GM23338 (cell line): ENCODE measurements at regions not wholly inside any gene's neighbourhood (a gene's known extent, or its start where the extent isn't known, plus 50 kb on each side); places are given as distances from the start of the nearest gene placed in this dataset.

ENCODE experiments used
- ATAC-seq: fragments of 200-7000 bp; cut with Tn5 transposase; 3 replicates; pipeline ENCODE4 v1.9.1; 2020
- DNase-seq: peaks from one replicate; pipeline ENCODE4 v3.0.0-alpha.2; 2015; ENCODE audit warnings: low spot score
- H2AFZ ChIP-seq: fragments of 200-600 bp; sonication (generic); 2 replicates; pipeline ENCODE4 v1.8.0; 2016; ENCODE audit warnings: antibody characterized with exemption, mild to moderate bottlenecking, moderate library complexity
- H3F3A ChIP-seq: fragments of 200-600 bp; sonication (generic); replicated peaks from 2 replicates; pipeline ENCODE4 v1.8.0; 2017; ENCODE audit warnings: antibody characterized with exemption, mixed run types, low read depth
- H3K27ac ChIP-seq: fragments of 200-600 bp; sonication (generic); 2 replicates; pipeline ENCODE4 v1.6.1; 2016; ENCODE audit warnings: low read depth
- H3K27me3 ChIP-seq: fragments of 200-600 bp; sonication (generic); 2 replicates; pipeline ENCODE4 v1.8.0; 2016; ENCODE audit warnings: mild to moderate bottlenecking, mixed run types, moderate library complexity; ENCODE audit not compliant: insufficient read depth
- H3K36me3 ChIP-seq: fragments of 200-600 bp; sonication (generic); 2 replicates; pipeline ENCODE4 v1.8.0; 2016; ENCODE audit warnings: mild to moderate bottlenecking; ENCODE audit not compliant: insufficient read depth
- H3K4me1 ChIP-seq: fragments of 200-600 bp; sonication (generic); 2 replicates; pipeline ENCODE4 v1.8.0; 2016; ENCODE audit warnings: mild to moderate bottlenecking, moderate library complexity; ENCODE audit not compliant: insufficient read depth
- H3K4me2 ChIP-seq: fragments of 200-600 bp; sonication (generic); 2 replicates; pipeline ENCODE4 v1.7.1; 2017; ENCODE audit warnings: mixed run types
- H3K4me3 ChIP-seq: fragments of 200-600 bp; sonication (generic); 2 replicates; pipeline ENCODE4 v1.6.1; 2016; ENCODE audit warnings: mixed run types
- H3K79me2 ChIP-seq: fragments of 200-600 bp; sonication (generic); replicated peaks from 2 replicates; pipeline ENCODE4 v1.8.0; 2017; ENCODE audit warnings: mild to moderate bottlenecking; ENCODE audit not compliant: insufficient read depth
- H3K9me2 ChIP-seq: fragments of 200-600 bp; sonication (generic); 2 replicates; pipeline ENCODE4 v1.8.0; 2017; ENCODE audit not compliant: insufficient read depth
- H4K20me1 ChIP-seq: fragments of 200-600 bp; sonication (generic); replicated peaks from 2 replicates; pipeline ENCODE4 v1.8.0; 2017; ENCODE audit warnings: mild to moderate bottlenecking; ENCODE audit not compliant: insufficient read depth
- H3K27ac Mint-ChIP-seq: 2 replicates; pipeline ENCODE4 v1.8.0; 2020; ENCODE audit warnings: inconsistent platforms, mild to moderate bottlenecking, moderate library complexity, mixed read lengths
- H3K27me3 Mint-ChIP-seq: 3 replicates; pipeline ENCODE4 v1.8.0; 2022; ENCODE audit warnings: low read depth, mild to moderate bottlenecking, moderate library complexity, mixed read lengths, inconsistent platforms; ENCODE audit not compliant: insufficient read depth, poor library complexity
- H3K36me3 Mint-ChIP-seq: 3 replicates; pipeline ENCODE4 v1.8.0; 2021; ENCODE audit warnings: low read depth, mild to moderate bottlenecking, inconsistent platforms, moderate library complexity, mixed read lengths
- H3K4me1 Mint-ChIP-seq: 3 replicates; pipeline ENCODE4 v1.8.0; 2020; ENCODE audit warnings: mild to moderate bottlenecking, inconsistent platforms, mixed read lengths
- H3K4me3 Mint-ChIP-seq: 3 replicates; pipeline ENCODE4 v1.8.0; 2021; ENCODE audit warnings: moderate library complexity, mild to moderate bottlenecking, inconsistent platforms, mixed read lengths
- H3K9me3 Mint-ChIP-seq: 3 replicates; pipeline ENCODE4 v1.8.0; 2020; ENCODE audit warnings: moderate library complexity, mild to moderate bottlenecking, inconsistent platforms, mixed read lengths
- CREB1 ChIP-seq: fragments of 250-450 bp; sonication (Bioruptor Pico); IDR thresholded peaks from 2 replicates; pipeline ENCODE4 v1.5.0; 2020; ENCODE audit warnings: low read depth, mild to moderate bottlenecking, moderate library complexity
- EZH2 ChIP-seq: fragments of 200-600 bp; sonication (generic); IDR thresholded peaks from one replicate; pipeline ENCODE4 v1.8.0; 2017; ENCODE audit warnings: antibody characterized with exemption, mild to moderate bottlenecking, low read depth; ENCODE audit not compliant: unreplicated experiment
- EZH2phosphoT487 ChIP-seq: fragments of 200-600 bp; sonication (generic); IDR thresholded peaks from one replicate; pipeline ENCODE4 v1.8.1; 2018; ENCODE audit warnings: antibody characterized with exemption; ENCODE audit not compliant: unreplicated experiment
- JUNB ChIP-seq: IDR thresholded peaks from one replicate; pipeline ENCODE4 v1.6.1; 2016; ENCODE audit warnings: antibody characterized with exemption; ENCODE audit not compliant: unreplicated experiment
- NANOG ChIP-seq: IDR thresholded peaks from 2 replicates; pipeline ENCODE4 v1.6.1; 2016; ENCODE audit warnings: antibody characterized with exemption, borderline replicate concordance
- POLR2AphosphoS5 ChIP-seq: IDR thresholded peaks from 2 replicates; pipeline ENCODE4 v1.6.1; 2016; ENCODE audit warnings: antibody characterized with exemption, low read depth
- STAT1 ChIP-seq: IDR thresholded peaks from one replicate; pipeline ENCODE4 v1.6.1; 2016; ENCODE audit warnings: antibody characterized with exemption; ENCODE audit not compliant: unreplicated experiment
- ZNF114 ChIP-seq: fragments of 250-450 bp; sonication (Bioruptor Pico); IDR thresholded peaks from 2 replicates; pipeline ENCODE4 v1.5.0; 2020; ENCODE audit warnings: mild to moderate bottlenecking, moderate library complexity
- ZNF331 ChIP-seq: fragments of 250-450 bp; sonication (Bioruptor Pico); IDR thresholded peaks from 2 replicates; pipeline ENCODE4 v1.5.0; 2020; ENCODE audit warnings: low read depth, mild to moderate bottlenecking, moderate library complexity
- TF ChIP-seq, protein P1 (sequence below): IDR thresholded peaks from 2 replicates; pipeline ENCODE4 v1.6.1; 2016; ENCODE audit warnings: antibody characterized with exemption
- TF ChIP-seq, protein P2 (sequence below), 2 experiments: fragments of 200-600 bp in 1 of 2; sonication (generic) in 1 of 2; conservative IDR thresholded peaks; 2 replicates each; pipeline versions ENCODE4 v1.5.1 to v1.6.1; 2016 to 2017; ENCODE audit warnings: antibody characterized with exemption in 2 of 2, low read depth in 2 of 2, mild to moderate bottlenecking in 2 of 2, moderate library complexity in 1 of 2
- TF ChIP-seq, protein P3 (sequence below): IDR thresholded peaks from one replicate; pipeline ENCODE4 v1.6.1; 2018; ENCODE audit warnings: antibody characterized with exemption; ENCODE audit not compliant: unreplicated experiment
- TF ChIP-seq, protein P4 (sequence below): fragments of 250-450 bp; sonication (Bioruptor Pico); IDR thresholded peaks from 2 replicates; pipeline ENCODE4 v1.5.0; 2020; ENCODE audit warnings: mild to moderate bottlenecking, moderate library complexity

DNA sequence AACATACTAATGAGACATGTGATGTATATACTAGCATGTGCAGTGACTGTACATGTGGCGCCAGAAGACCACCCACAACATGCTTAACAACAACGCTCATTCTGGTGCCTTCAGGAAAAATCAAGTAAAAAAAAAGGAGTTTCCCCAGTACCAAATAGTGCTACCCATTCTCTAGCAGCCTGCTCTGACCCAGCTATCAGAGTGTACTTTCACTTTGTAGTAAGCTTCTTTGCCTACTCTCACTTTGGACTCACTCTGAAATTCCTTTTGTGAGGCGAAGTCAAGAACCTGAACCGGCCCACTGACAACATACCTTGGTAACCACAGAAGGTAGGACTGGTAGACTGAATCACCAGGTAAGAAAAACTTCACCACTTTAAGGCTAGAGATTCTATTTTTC, 1100.0 kb downstream of the GRIK2 start:
- Histone ChIP-seq H3K9me2 (no peaks in the 10 kb centered on the region; the same call in 1 of the 2 replicates), H2AFZ (no peak overlapping the region), H3K4me3 (no peak overlapping the region), H3K4me1 (no peaks in the 10 kb centered on the region), H3K79me2 (no peaks in the 10 kb centered on the region), H3K27me3 (no peaks in the 10 kb centered on the region), H3K36me3 (no peaks in the 10 kb centered on the region), H4K20me1 (no peaks in the 10 kb centered on the region), H3K27ac (no peak overlapping the region), H3F3A (no peaks in the 10 kb centered on the region), H3K4me2 (no peak overlapping the region)
- TF ChIP-seq STAT1 (no peak), EZH2 (no peak), ZNF331 (CRISPR knock-in tag) (no peak), EZH2phosphoT487 (no peak), JUNB (no peak), POLR2AphosphoS5 (no peak), CREB1 (no peak), NANOG (no peak), ZNF114 (CRISPR knock-in tag) (no peak)
- TF ChIP-seq, protein P1, sequence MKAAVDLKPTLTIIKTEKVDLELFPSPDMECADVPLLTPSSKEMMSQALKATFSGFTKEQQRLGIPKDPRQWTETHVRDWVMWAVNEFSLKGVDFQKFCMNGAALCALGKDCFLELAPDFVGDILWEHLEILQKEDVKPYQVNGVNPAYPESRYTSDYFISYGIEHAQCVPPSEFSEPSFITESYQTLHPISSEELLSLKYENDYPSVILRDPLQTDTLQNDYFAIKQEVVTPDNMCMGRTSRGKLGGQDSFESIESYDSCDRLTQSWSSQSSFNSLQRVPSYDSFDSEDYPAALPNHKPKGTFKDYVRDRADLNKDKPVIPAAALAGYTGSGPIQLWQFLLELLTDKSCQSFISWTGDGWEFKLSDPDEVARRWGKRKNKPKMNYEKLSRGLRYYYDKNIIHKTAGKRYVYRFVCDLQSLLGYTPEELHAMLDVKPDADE, result no peak
- TF ChIP-seq, protein P2, sequence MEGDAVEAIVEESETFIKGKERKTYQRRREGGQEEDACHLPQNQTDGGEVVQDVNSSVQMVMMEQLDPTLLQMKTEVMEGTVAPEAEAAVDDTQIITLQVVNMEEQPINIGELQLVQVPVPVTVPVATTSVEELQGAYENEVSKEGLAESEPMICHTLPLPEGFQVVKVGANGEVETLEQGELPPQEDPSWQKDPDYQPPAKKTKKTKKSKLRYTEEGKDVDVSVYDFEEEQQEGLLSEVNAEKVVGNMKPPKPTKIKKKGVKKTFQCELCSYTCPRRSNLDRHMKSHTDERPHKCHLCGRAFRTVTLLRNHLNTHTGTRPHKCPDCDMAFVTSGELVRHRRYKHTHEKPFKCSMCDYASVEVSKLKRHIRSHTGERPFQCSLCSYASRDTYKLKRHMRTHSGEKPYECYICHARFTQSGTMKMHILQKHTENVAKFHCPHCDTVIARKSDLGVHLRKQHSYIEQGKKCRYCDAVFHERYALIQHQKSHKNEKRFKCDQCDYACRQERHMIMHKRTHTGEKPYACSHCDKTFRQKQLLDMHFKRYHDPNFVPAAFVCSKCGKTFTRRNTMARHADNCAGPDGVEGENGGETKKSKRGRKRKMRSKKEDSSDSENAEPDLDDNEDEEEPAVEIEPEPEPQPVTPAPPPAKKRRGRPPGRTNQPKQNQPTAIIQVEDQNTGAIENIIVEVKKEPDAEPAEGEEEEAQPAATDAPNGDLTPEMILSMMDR (conservative IDR thresholded peaks at IDR 0.05; ENCODE audit: low read depth in 2 of 2), result no peak
- TF ChIP-seq, protein P3, sequence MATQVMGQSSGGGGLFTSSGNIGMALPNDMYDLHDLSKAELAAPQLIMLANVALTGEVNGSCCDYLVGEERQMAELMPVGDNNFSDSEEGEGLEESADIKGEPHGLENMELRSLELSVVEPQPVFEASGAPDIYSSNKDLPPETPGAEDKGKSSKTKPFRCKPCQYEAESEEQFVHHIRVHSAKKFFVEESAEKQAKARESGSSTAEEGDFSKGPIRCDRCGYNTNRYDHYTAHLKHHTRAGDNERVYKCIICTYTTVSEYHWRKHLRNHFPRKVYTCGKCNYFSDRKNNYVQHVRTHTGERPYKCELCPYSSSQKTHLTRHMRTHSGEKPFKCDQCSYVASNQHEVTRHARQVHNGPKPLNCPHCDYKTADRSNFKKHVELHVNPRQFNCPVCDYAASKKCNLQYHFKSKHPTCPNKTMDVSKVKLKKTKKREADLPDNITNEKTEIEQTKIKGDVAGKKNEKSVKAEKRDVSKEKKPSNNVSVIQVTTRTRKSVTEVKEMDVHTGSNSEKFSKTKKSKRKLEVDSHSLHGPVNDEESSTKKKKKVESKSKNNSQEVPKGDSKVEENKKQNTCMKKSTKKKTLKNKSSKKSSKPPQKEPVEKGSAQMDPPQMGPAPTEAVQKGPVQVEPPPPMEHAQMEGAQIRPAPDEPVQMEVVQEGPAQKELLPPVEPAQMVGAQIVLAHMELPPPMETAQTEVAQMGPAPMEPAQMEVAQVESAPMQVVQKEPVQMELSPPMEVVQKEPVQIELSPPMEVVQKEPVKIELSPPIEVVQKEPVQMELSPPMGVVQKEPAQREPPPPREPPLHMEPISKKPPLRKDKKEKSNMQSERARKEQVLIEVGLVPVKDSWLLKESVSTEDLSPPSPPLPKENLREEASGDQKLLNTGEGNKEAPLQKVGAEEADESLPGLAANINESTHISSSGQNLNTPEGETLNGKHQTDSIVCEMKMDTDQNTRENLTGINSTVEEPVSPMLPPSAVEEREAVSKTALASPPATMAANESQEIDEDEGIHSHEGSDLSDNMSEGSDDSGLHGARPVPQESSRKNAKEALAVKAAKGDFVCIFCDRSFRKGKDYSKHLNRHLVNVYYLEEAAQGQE, result no peak
- TF ChIP-seq, protein P4, sequence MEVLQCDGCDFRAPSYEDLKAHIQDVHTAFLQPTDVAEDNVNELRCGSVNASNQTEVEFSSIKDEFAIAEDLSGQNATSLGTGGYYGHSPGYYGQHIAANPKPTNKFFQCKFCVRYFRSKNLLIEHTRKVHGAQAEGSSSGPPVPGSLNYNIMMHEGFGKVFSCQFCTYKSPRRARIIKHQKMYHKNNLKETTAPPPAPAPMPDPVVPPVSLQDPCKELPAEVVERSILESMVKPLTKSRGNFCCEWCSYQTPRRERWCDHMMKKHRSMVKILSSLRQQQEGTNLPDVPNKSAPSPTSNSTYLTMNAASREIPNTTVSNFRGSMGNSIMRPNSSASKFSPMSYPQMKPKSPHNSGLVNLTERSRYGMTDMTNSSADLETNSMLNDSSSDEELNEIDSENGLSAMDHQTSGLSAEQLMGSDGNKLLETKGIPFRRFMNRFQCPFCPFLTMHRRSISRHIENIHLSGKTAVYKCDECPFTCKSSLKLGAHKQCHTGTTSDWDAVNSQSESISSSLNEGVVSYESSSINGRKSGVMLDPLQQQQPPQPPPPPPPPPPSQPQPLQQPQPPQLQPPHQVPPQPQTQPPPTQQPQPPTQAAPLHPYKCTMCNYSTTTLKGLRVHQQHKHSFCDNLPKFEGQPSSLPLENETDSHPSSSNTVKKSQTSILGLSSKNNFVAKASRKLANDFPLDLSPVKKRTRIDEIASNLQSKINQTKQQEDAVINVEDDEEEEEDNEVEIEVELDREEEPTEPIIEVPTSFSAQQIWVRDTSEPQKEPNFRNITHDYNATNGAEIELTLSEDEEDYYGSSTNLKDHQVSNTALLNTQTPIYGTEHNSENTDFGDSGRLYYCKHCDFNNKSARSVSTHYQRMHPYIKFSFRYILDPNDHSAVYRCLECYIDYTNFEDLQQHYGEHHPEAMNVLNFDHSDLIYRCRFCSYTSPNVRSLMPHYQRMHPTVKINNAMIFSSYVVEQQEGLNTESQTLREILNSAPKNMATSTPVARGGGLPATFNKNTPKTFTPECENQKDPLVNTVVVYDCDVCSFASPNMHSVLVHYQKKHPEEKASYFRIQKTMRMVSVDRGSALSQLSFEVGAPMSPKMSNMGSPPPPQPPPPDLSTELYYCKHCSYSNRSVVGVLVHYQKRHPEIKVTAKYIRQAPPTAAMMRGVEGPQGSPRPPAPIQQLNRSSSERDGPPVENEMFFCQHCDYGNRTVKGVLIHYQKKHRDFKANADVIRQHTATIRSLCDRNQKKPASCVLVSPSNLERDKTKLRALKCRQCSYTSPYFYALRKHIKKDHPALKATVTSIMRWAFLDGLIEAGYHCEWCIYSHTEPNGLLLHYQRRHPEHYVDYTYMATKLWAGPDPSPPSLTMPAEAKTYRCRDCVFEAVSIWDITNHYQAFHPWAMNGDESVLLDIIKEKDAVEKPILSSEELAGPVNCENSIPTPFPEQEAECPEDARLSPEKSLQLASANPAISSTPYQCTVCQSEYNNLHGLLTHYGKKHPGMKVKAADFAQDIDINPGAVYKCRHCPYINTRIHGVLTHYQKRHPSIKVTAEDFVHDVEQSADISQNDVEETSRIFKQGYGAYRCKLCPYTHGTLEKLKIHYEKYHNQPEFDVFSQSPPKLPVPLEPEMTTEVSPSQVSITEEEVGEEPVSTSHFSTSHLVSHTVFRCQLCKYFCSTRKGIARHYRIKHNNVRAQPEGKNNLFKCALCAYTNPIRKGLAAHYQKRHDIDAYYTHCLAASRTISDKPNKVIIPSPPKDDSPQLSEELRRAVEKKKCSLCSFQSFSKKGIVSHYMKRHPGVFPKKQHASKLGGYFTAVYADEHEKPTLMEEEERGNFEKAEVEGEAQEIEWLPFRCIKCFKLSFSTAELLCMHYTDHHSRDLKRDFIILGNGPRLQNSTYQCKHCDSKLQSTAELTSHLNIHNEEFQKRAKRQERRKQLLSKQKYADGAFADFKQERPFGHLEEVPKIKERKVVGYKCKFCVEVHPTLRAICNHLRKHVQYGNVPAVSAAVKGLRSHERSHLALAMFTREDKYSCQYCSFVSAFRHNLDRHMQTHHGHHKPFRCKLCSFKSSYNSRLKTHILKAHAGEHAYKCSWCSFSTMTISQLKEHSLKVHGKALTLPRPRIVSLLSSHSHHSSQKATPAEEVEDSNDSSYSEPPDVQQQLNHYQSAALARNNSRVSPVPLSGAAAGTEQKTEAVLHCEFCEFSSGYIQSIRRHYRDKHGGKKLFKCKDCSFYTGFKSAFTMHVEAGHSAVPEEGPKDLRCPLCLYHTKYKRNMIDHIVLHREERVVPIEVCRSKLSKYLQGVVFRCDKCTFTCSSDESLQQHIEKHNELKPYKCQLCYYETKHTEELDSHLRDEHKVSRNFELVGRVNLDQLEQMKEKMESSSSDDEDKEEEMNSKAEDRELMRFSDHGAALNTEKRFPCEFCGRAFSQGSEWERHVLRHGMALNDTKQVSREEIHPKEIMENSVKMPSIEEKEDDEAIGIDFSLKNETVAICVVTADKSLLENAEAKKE (CRISPR knock-in tag), result no peak
- H3K4me1 Mint-ChIP-seq, result 0 out of 3 replicates have a peak, but pooled peaks cover 4% of the 10 kb centered on the region
- no peak for ATAC-seq
- no peak for DNase-seq
- H3K27ac Mint-ChIP-seq, result no peak overlapping the region
- no peak overlapping the region for H3K4me3 Mint-ChIP-seq
- H3K9me3 Mint-ChIP-seq, result no peaks in the 10 kb centered on the region; the same call in 2 of the 3 replicates
- H3K36me3 Mint-ChIP-seq, result no peaks in the 10 kb centered on the region
- no peaks in the 10 kb centered on the region for H3K27me3 Mint-ChIP-seq
